ENCODE measurements at regions not wholly inside any gene's neighbourhood (a gene's known extent, or its start where the extent isn't known, plus 50 kb on each side); places are given as distances from the start of the nearest gene placed in this dataset.

- TF ChIP-seq CTCF (conservative IDR thresholded peaks at IDR 0.05; ENCODE audit: low read depth in 2 of 2) (no peak), POLR2AphosphoS5 (IDR thresholded peaks at IDR 0.05; ENCODE audit: low read depth) (no peak), EZH2 (IDR thresholded peaks at IDR 0.05; ENCODE audit: low read depth, unreplicated experiment) (no peak), ZNF331 (CRISPR knock-in tag; IDR thresholded peaks at IDR 0.05; ENCODE audit: low read depth) (no peak), ETS1 (IDR thresholded peaks at IDR 0.05) (no peak), REST (IDR thresholded peaks at IDR 0.05; ENCODE audit: unreplicated experiment) (no peak), EZH2phosphoT487 (IDR thresholded peaks at IDR 0.05; ENCODE audit: unreplicated experiment) (no peak), ZNF114 (CRISPR knock-in tag; IDR thresholded peaks at IDR 0.05) (no peak)
Observed at GRCh38 chr10:65501259-65501658, 1424.6 kb upstream of the LRRTM3 start.
